ENCODE measurements at regions not wholly inside any gene's neighbourhood (a gene's known extent, or its start where the extent isn't known, plus 50 kb on each side); places are given as distances from the start of the nearest gene placed in this dataset.

GRCh38 chr6:163999475-164000125, 585.1 kb downstream of the QKI start:
- no peak overlapping the region for H2AFZ ChIP-seq (ENCODE audit: low read depth, low read length, severe bottlenecking)
- no peaks in the 10 kb centered on the region for H3K9me3 ChIP-seq (ENCODE audit: insufficient read depth, low read length)
- TF ChIP-seq EZH2phosphoT487 (conservative IDR thresholded peaks at IDR 0.05; ENCODE audit: low read length) (no peak), CTCF (IDR thresholded peaks at IDR 0.05; ENCODE audit: insufficient read depth, low read length, poor library complexity, severe bottlenecking) (no peak)
- H3F3A ChIP-seq (ENCODE audit: insufficient read depth), result no peaks in the 10 kb centered on the region
- no peak overlapping the region for H3K4me2 ChIP-seq (ENCODE audit: low read depth, low read length, poor library complexity, severe bottlenecking)
- H3K79me2 ChIP-seq (ENCODE audit: insufficient read depth, low read length), result no peaks in the 10 kb centered on the region
- H3K9ac ChIP-seq (ENCODE audit: low read length), result no peak overlapping the region
- no peaks in the 10 kb centered on the region for H3K36me3 ChIP-seq (ENCODE audit: low read length)
- H3K9me2 ChIP-seq (replicated peaks; ENCODE audit: insufficient read depth, low read length), result no peaks in the 10 kb centered on the region
- no peak overlapping the region for H3K27ac ChIP-seq (ENCODE audit: low read depth, low read length)
- H3K4me3 ChIP-seq (ENCODE audit: insufficient read depth, low read length, poor library complexity, severe bottlenecking), result no peak overlapping the region
- H4K20me1 ChIP-seq (ENCODE audit: low read depth, low read length), result no peaks in the 10 kb centered on the region
- H3K27me3 ChIP-seq (ENCODE audit: low read length), result no peaks in the 10 kb centered on the region

GRCh38 chr6:163998496-163998895, 584.0 kb downstream of the QKI start:
- no peaks in the 10 kb centered on the region for H3F3A ChIP-seq (ENCODE audit: insufficient read depth)
- no peak overlapping the region for H2AFZ ChIP-seq (ENCODE audit: low read depth, low read length, severe bottlenecking)
- no peak overlapping the region for H3K4me3 ChIP-seq (ENCODE audit: insufficient read depth, low read length, poor library complexity, severe bottlenecking)
- H3K4me2 ChIP-seq (ENCODE audit: low read depth, low read length, poor library complexity, severe bottlenecking), result no peak overlapping the region
- no peaks in the 10 kb centered on the region for H4K20me1 ChIP-seq (ENCODE audit: low read depth, low read length)
- TF ChIP-seq CTCF (IDR thresholded peaks at IDR 0.05; ENCODE audit: insufficient read depth, low read length, poor library complexity, severe bottlenecking), result no peak
- no peak for TF ChIP-seq EZH2phosphoT487 (conservative IDR thresholded peaks at IDR 0.05; ENCODE audit: low read length)
- no peaks in the 10 kb centered on the region for H3K36me3 ChIP-seq (ENCODE audit: low read length)
- no peak overlapping the region for H3K9ac ChIP-seq (ENCODE audit: low read length)
- H3K9me3 ChIP-seq (ENCODE audit: insufficient read depth, low read length), result no peaks in the 10 kb centered on the region
- no peak overlapping the region for H3K27ac ChIP-seq (ENCODE audit: low read depth, low read length)
- no peaks in the 10 kb centered on the region for H3K27me3 ChIP-seq (ENCODE audit: low read length)
- no peaks in the 10 kb centered on the region for H3K79me2 ChIP-seq (ENCODE audit: insufficient read depth, low read length)
- no peaks in the 10 kb centered on the region for H3K9me2 ChIP-seq (replicated peaks; ENCODE audit: insufficient read depth, low read length)

- Histone ChIP-seq H3K79me2 (ENCODE audit: insufficient read depth, low read length) (no peaks in the 10 kb centered on the region), H3K36me3 (ENCODE audit: low read length) (no peaks in the 10 kb centered on the region), H3K4me2 (ENCODE audit: low read depth, low read length, poor library complexity, severe bottlenecking) (no peak overlapping the region), H2AFZ (ENCODE audit: low read depth, low read length, severe bottlenecking) (no peak overlapping the region), H3K9me2 (replicated peaks; ENCODE audit: insufficient read depth, low read length) (no peaks in the 10 kb centered on the region), H3F3A (ENCODE audit: insufficient read depth) (no peaks in the 10 kb centered on the region), H3K4me3 (ENCODE audit: insufficient read depth, low read length, poor library complexity, severe bottlenecking) (no peak overlapping the region), H4K20me1 (ENCODE audit: low read depth, low read length) (no peaks in the 10 kb centered on the region), H3K9me3 (ENCODE audit: insufficient read depth, low read length) (no peaks in the 10 kb centered on the region), H3K27me3 (ENCODE audit: low read length) (no peaks in the 10 kb centered on the region), H3K9ac (ENCODE audit: low read length) (no peak overlapping the region), H3K27ac (ENCODE audit: low read depth, low read length) (no peak overlapping the region)
- TF ChIP-seq EZH2phosphoT487 (conservative IDR thresholded peaks at IDR 0.05; ENCODE audit: low read length) (no peak), CTCF (IDR thresholded peaks at IDR 0.05; ENCODE audit: insufficient read depth, low read length, poor library complexity, severe bottlenecking) (no peak)
Observed at GRCh38 chr6:163996491-163996890, 582.0 kb downstream of the QKI start.
